Kidney (tissue), 13 donors: ENCODE measurements at regions not wholly inside any gene's neighbourhood (a gene's known extent, or its start where the extent isn't known, plus 50 kb on each side); places are given as distances from the start of the nearest gene placed in this dataset.

ENCODE experiments used
- DNase-seq, 5 donors: peaks; one replicate each; pipeline ENCODE4 v3.0.0-alpha.2; 2013 to 2020
- FAIRE-seq: peaks from 2 replicates; lab custom pipeline; 2012; peaks lifted over from hg19 to GRCh38; lab: Jason Lieb, UNC
- H3K27ac ChIP-seq, 2 donors: one replicate each; pipeline ENCODE4 v1.7.0; 2013; ENCODE audit warnings: low read depth in 2 of 2, low read length in 2 of 2, inconsistent platforms in 1 of 2
- H3K27me3 ChIP-seq: one replicate; pipeline ENCODE4 v1.7.1; 2013; ENCODE audit warnings: low read length, inconsistent platforms; ENCODE audit not compliant: control insufficient read depth, insufficient read depth
- H3K36me3 ChIP-seq, 3 donors: one replicate each; pipeline versions ENCODE4 v1.7.0 to v1.7.1; 2013; ENCODE audit warnings: low read length in 3 of 3, control low read depth in 1 of 3, inconsistent platforms in 1 of 3; ENCODE audit not compliant: insufficient read depth in 3 of 3, control insufficient read depth in 2 of 3
- H3K4me1 ChIP-seq, 3 donors: one replicate each; pipeline versions ENCODE4 v1.7.0 to v1.7.1; 2013; ENCODE audit warnings: low read length in 3 of 3, inconsistent platforms in 1 of 3, low read depth in 1 of 3; ENCODE audit not compliant: control insufficient read depth in 2 of 3, insufficient read depth in 2 of 3
- H3K4me3 ChIP-seq, 3 donors: one replicate each; pipeline versions ENCODE4 v1.7.0 to v1.8.1; 2013; ENCODE audit warnings: low read length in 3 of 3, control low read depth in 1 of 3, inconsistent platforms in 1 of 3
- H3K9ac ChIP-seq, 3 donors: one replicate each; pipeline versions ENCODE4 v1.7.0 to v1.7.1; 2013; ENCODE audit warnings: low read length in 3 of 3, control low read depth in 1 of 3, inconsistent platforms in 1 of 3
- H3K9me3 ChIP-seq, 3 donors: one replicate each; pipeline versions ENCODE4 v1.7.0 to v1.7.1; 2013; ENCODE audit warnings: low read length in 3 of 3, control low read depth in 1 of 3, inconsistent platforms in 1 of 3; ENCODE audit not compliant: control insufficient read depth in 2 of 3, insufficient read depth in 1 of 3
- intact Hi-C: fragments of 100-400 bp; cut with DNase I; formaldehyde crosslinking; loops from one replicate; pipeline ENCODE4 v1.11.1; 2022
- TF ChIP-seq, protein P1 (sequence below): IDR thresholded peaks from 3 replicates; pipeline ENCODE4 v1.5.1; 2012; ENCODE audit warnings: mild to moderate bottlenecking, moderate library complexity, borderline replicate concordance; ENCODE audit not compliant: insufficient read depth; ENCODE audit errors: extremely low read depth
- donor health status: control.
- donor health status: control.
- donor health status: control.
- donor health status: control.
- donor health status: control.
- donor health status: DM: yes; HTN: yes; CAD: no.
- donor health status: Normal renal cell carcinoma (clear cell type).

DNA sequence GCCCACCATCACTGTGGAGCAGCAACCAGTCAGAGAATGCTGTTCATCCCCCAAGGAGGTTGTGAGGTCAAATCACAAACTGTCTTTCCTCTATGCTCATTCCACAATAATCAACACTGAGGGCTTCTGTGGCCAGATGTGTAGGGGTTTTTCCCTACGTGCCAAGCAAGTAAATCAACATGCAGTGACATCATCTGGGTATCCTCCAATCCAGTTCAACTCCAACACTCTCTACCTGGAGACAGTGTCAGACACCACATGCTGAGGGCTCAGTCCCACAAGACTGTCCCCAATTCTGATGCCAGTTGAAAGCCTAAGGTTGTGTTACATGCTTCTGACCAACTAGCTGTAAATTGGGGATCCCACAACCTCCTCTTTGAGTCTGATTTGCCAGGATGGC, 57.3 kb upstream of the DMRT1 start:
- H3K4me1 ChIP-seq = no peaks in the 10 kb centered on the region
- DNase-seq (no peak), FAIRE-seq (no peak)
- H3K4me3 ChIP-seq = no peak overlapping the region
- TF ChIP-seq, protein P1, sequence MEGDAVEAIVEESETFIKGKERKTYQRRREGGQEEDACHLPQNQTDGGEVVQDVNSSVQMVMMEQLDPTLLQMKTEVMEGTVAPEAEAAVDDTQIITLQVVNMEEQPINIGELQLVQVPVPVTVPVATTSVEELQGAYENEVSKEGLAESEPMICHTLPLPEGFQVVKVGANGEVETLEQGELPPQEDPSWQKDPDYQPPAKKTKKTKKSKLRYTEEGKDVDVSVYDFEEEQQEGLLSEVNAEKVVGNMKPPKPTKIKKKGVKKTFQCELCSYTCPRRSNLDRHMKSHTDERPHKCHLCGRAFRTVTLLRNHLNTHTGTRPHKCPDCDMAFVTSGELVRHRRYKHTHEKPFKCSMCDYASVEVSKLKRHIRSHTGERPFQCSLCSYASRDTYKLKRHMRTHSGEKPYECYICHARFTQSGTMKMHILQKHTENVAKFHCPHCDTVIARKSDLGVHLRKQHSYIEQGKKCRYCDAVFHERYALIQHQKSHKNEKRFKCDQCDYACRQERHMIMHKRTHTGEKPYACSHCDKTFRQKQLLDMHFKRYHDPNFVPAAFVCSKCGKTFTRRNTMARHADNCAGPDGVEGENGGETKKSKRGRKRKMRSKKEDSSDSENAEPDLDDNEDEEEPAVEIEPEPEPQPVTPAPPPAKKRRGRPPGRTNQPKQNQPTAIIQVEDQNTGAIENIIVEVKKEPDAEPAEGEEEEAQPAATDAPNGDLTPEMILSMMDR = no peak
- H3K9me3 ChIP-seq = no peaks in the 10 kb centered on the region
- intact Hi-C loops = no loop called here
- no peak overlapping the region for H3K9ac ChIP-seq
- H3K27ac ChIP-seq = no peak overlapping the region
- no peaks in the 10 kb centered on the region for H3K27me3 ChIP-seq
- no peaks in the 10 kb centered on the region for H3K36me3 ChIP-seq

DNA sequence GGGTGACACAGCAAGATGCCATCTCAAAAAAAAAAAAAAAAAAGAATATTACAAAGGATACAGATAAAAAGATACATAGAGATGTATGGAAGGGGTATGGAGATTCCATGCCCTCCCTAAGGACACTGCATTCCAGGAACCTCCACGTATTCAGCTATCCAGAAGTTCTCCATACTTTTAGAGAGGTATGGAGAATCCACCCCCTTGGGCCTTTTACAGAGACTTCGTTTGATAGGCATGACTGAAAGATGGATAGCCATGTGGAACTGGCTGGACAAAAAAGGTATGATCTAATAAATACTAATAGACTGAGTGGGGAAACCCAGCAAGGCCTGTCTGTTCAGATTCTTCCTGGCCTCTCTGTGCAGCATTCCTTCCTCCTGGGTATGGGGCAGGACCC, 56.6 kb upstream of the DMRT1 start:
- Histone ChIP-seq H3K27ac (no peak overlapping the region), H3K36me3 (no peaks in the 10 kb centered on the region), H3K9me3 (no peaks in the 10 kb centered on the region), H3K27me3 (no peaks in the 10 kb centered on the region), H3K4me3 (no peak overlapping the region), H3K9ac (no peak overlapping the region), H3K4me1 (no peaks in the 10 kb centered on the region)
- DNase-seq (no peak), FAIRE-seq (no peak)
- intact Hi-C loops = no loop called here
- TF ChIP-seq, protein P1 = no peak

DNA sequence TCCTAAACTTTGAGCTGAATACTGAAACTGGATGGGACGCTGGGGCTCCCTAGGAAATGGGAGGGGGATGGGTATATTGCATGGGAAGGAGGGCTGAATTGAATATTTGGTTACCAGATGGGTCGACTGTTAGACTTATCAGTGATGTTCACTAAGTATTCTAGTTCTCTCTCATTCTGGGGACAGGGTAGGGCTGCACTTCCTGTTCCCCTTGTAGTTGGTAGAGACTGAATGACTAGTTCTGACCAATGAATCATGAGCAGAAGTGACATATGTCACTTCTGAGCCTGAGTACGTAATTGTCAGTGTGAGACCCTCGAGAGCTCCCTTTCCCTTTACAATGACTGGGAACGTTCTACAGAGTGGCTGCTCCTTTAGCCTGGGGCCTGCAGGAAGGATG, 55.5 kb upstream of the DMRT1 start:
- Histone ChIP-seq H3K4me3 (no peak overlapping the region), H3K36me3 (no peaks in the 10 kb centered on the region), H3K27ac (no peak overlapping the region), H3K4me1 (no peaks in the 10 kb centered on the region), H3K27me3 (no peaks in the 10 kb centered on the region), H3K9me3 (no peaks in the 10 kb centered on the region), H3K9ac (no peak overlapping the region)
- no peak for DNase-seq
- no peak for FAIRE-seq
- TF ChIP-seq, protein P1 = no peak
- intact Hi-C loops = no loop called here

DNA sequence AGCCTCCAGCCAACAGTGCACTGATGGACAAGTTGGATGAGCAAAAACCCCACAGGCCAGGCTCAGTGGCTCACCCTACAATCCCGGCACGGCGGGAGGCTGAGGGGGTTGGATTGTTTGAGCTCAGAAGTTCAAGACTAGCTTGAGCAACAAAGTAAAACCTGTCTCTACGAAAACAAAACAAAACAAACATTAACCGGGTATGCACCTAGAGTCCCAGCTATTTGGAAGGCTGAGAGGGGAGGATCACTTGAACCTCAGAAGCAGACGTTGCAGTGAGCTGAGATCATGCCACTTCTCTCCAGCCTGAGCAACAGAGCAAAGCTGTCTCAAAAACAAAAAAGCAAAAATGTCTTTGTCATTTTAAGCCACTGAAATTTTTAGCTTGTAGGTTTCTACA, 55.1 kb upstream of the DMRT1 start:
- no peak for FAIRE-seq
- intact Hi-C loops = no loop called here
- H3K36me3 ChIP-seq = no peaks in the 10 kb centered on the region
- no peaks in the 10 kb centered on the region for H3K4me1 ChIP-seq
- no peak overlapping the region for H3K27ac ChIP-seq
- TF ChIP-seq, protein P1 = no peak
- DNase-seq = no peak
- H3K9me3 ChIP-seq = no peaks in the 10 kb centered on the region
- no peak overlapping the region for H3K4me3 ChIP-seq
- H3K9ac ChIP-seq = no peak overlapping the region
- no peaks in the 10 kb centered on the region for H3K27me3 ChIP-seq
